Lower leg skin (tissue), 3 donors: ENCODE measurements at regions not wholly inside any gene's neighbourhood (a gene's known extent, or its start where the extent isn't known, plus 50 kb on each side); places are given as distances from the start of the nearest gene placed in this dataset.

ENCODE experiments used
- POLR2A ChIP-seq, 2 donors: fragments of 450-650 bp; IDR thresholded peaks; one replicate each; pipeline ENCODE4 v1.6.1; 2016 to 2017; ENCODE audit warnings: antibody characterized with exemption in 2 of 2, mild to moderate bottlenecking in 1 of 2, moderate library complexity in 1 of 2
- TF ChIP-seq, protein P1 (sequence below), 3 donors: fragments of 450-650 bp; IDR thresholded peaks; one replicate each; pipeline ENCODE4 v1.5.1; 2016; ENCODE audit warnings: antibody characterized with exemption in 3 of 3, mild to moderate bottlenecking in 3 of 3, moderate library complexity in 2 of 3

- TF ChIP-seq, protein P1, sequence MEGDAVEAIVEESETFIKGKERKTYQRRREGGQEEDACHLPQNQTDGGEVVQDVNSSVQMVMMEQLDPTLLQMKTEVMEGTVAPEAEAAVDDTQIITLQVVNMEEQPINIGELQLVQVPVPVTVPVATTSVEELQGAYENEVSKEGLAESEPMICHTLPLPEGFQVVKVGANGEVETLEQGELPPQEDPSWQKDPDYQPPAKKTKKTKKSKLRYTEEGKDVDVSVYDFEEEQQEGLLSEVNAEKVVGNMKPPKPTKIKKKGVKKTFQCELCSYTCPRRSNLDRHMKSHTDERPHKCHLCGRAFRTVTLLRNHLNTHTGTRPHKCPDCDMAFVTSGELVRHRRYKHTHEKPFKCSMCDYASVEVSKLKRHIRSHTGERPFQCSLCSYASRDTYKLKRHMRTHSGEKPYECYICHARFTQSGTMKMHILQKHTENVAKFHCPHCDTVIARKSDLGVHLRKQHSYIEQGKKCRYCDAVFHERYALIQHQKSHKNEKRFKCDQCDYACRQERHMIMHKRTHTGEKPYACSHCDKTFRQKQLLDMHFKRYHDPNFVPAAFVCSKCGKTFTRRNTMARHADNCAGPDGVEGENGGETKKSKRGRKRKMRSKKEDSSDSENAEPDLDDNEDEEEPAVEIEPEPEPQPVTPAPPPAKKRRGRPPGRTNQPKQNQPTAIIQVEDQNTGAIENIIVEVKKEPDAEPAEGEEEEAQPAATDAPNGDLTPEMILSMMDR (IDR thresholded peaks at IDR 0.05): no peak
- no peak for TF ChIP-seq POLR2A (IDR thresholded peaks at IDR 0.05)
These were observed 776.1 kb downstream of the BRD1 start for GRCh38 chr22:49051491-49052022.
